ENCODE measurements at regions not wholly inside any gene's neighbourhood (a gene's known extent, or its start where the extent isn't known, plus 50 kb on each side); places are given as distances from the start of the nearest gene placed in this dataset.

- no peaks in the 10 kb centered on the region for H3K36me3 ChIP-seq (ENCODE audit: low read depth)
- DNase-seq = peak; percentile 74
- peaks cover 16% of the 10 kb centered on the region; the same call in 1 of the 2 replicates for H3F3A ChIP-seq (ENCODE audit: insufficient read depth)
- peak overlapping the region; percentile 46 for H3K27ac ChIP-seq
- peak overlapping the region; percentile 4; the same call in 1 of the 2 replicates for H3K9ac ChIP-seq
- H3K4me3 ChIP-seq = peak overlapping the region; percentile 33
- no peaks in the 10 kb centered on the region for H3K9me3 ChIP-seq (ENCODE audit: low read depth)
- TF ChIP-seq EZH2 (IDR thresholded peaks at IDR 0.05; ENCODE audit: insufficient read depth, poor library complexity, severe bottlenecking) (no peak), EZH2phosphoT487 (IDR thresholded peaks at IDR 0.05; ENCODE audit: insufficient read depth, low read depth) (no peak)
- peaks cover 22% of the 10 kb centered on the region for H3K4me1 ChIP-seq (ENCODE audit: insufficient read depth)
- 25 to 35% methylated on average over 4 of the region's 4 CpGs for WGBS, 2 experiments (ENCODE audit: low coverage in 1 of 2, low lambda C conversion rate in 2 of 2, missing lambda C conversion rate in 2 of 2)
- in situ Hi-C loops (cut with MboI) = no loop called here
- H4K20me1 ChIP-seq (ENCODE audit: insufficient read depth) = no peaks in the 10 kb centered on the region
- peak overlapping the region; percentile 45 for H2AFZ ChIP-seq
- H3K79me2 ChIP-seq (ENCODE audit: insufficient read depth) = no peaks in the 10 kb centered on the region
- H3K9me2 ChIP-seq (ENCODE audit: insufficient read depth) = peaks cover 3% of the 10 kb centered on the region; the same call in 1 of the 2 replicates
- H3K4me2 ChIP-seq (ENCODE audit: unreplicated experiment) = peak overlapping the region; percentile 77
- no peaks in the 10 kb centered on the region for H3K27me3 ChIP-seq (replicated peaks; ENCODE audit: insufficient read depth)
These were observed 58.1 kb upstream of the DIO2 start for GRCh38 chr14:80269353-80269925.

GRCh38 chr14:80266930-80267329 is 55.6 kb upstream of the DIO2 start:
- no peaks in the 10 kb centered on the region for H3K27me3 ChIP-seq (replicated peaks; ENCODE audit: insufficient read depth)
- H3K36me3 ChIP-seq (ENCODE audit: low read depth) = no peaks in the 10 kb centered on the region
- no peak overlapping the region for H2AFZ ChIP-seq
- TF ChIP-seq EZH2 (IDR thresholded peaks at IDR 0.05; ENCODE audit: insufficient read depth, poor library complexity, severe bottlenecking) (no peak), EZH2phosphoT487 (IDR thresholded peaks at IDR 0.05; ENCODE audit: insufficient read depth, low read depth) (no peak)
- DNase-seq = no peak
- no peak overlapping the region for H3K27ac ChIP-seq
- no peaks in the 10 kb centered on the region for H3K79me2 ChIP-seq (ENCODE audit: insufficient read depth)
- peaks cover 16% of the 10 kb centered on the region; the same call in 1 of the 2 replicates for H3F3A ChIP-seq (ENCODE audit: insufficient read depth)
- peaks cover 22% of the 10 kb centered on the region for H3K4me1 ChIP-seq (ENCODE audit: insufficient read depth)
- H3K9me2 ChIP-seq (ENCODE audit: insufficient read depth) = 0 out of 2 replicates have a peak, but pooled peaks cover 3% of the 10 kb centered on the region
- 83 to 90% methylated on average over 3 of the region's 3 CpGs for WGBS, 2 experiments (ENCODE audit: low coverage in 1 of 2, low lambda C conversion rate in 2 of 2, missing lambda C conversion rate in 2 of 2)
- no peak overlapping the region for H3K4me2 ChIP-seq (ENCODE audit: unreplicated experiment)
- H3K4me3 ChIP-seq = no peak overlapping the region
- no peak overlapping the region for H3K9ac ChIP-seq
- in situ Hi-C loops (cut with MboI) = no loop called here
- H3K9me3 ChIP-seq (ENCODE audit: low read depth) = no peaks in the 10 kb centered on the region
- H4K20me1 ChIP-seq (ENCODE audit: insufficient read depth) = no peaks in the 10 kb centered on the region

- H3K27me3 ChIP-seq (replicated peaks; ENCODE audit: insufficient read depth) = no peaks in the 10 kb centered on the region
- no peak for DNase-seq
- peaks cover 15% of the 10 kb centered on the region for H3K4me1 ChIP-seq (ENCODE audit: insufficient read depth)
- in situ Hi-C loops (cut with MboI) = no loop called here
- no peak overlapping the region for H3K9ac ChIP-seq
- WGBS, 2 experiments (ENCODE audit: low coverage in 1 of 2, low lambda C conversion rate in 2 of 2, missing lambda C conversion rate in 2 of 2) = 94 to 97% methylated on average over 3 of the region's 3 CpGs
- H3K79me2 ChIP-seq (ENCODE audit: insufficient read depth) = no peaks in the 10 kb centered on the region
- H3K36me3 ChIP-seq (ENCODE audit: low read depth) = no peaks in the 10 kb centered on the region
- 0 out of 2 replicates have a peak, but pooled peaks cover 3% of the 10 kb centered on the region for H3K9me2 ChIP-seq (ENCODE audit: insufficient read depth)
- H3K27ac ChIP-seq = no peak overlapping the region
- H3K4me3 ChIP-seq = no peak overlapping the region
- H4K20me1 ChIP-seq (ENCODE audit: insufficient read depth) = no peaks in the 10 kb centered on the region
- H2AFZ ChIP-seq = no peak overlapping the region
- no peak overlapping the region for H3K4me2 ChIP-seq (ENCODE audit: unreplicated experiment)
- H3K9me3 ChIP-seq (ENCODE audit: low read depth) = no peaks in the 10 kb centered on the region
- no peak for TF ChIP-seq EZH2 (IDR thresholded peaks at IDR 0.05; ENCODE audit: insufficient read depth, poor library complexity, severe bottlenecking)
- TF ChIP-seq EZH2phosphoT487 (IDR thresholded peaks at IDR 0.05; ENCODE audit: insufficient read depth, low read depth) = no peak
- H3F3A ChIP-seq (ENCODE audit: insufficient read depth) = peaks cover 11% of the 10 kb centered on the region; the same call in 1 of the 2 replicates
These were observed 53.4 kb upstream of the DIO2 start for GRCh38 chr14:80264702-80265101.
